H7 (cell line): ENCODE measurements at regions not wholly inside any gene's neighbourhood (a gene's known extent, or its start where the extent isn't known, plus 50 kb on each side); places are given as distances from the start of the nearest gene placed in this dataset.
"Not testable (repeated sequence)": the region's sequence is repeated elsewhere in the genome, so short reads cannot be mapped to it uniquely, and the experiment has no call there.

ENCODE experiments used
- DNase-seq: peaks from one replicate; pipeline ENCODE4 v3.0.0; 2012
- H3K27me3 ChIP-seq: 2 replicates; pipeline ENCODE4 v1.6.0; 2011; ENCODE audit warnings: mild to moderate bottlenecking, low read length; ENCODE audit not compliant: control insufficient read depth, insufficient read depth
- H3K36me3 ChIP-seq: replicated peaks from 2 replicates; pipeline ENCODE4 v1.5.1; 2011; ENCODE audit warnings: low read length; ENCODE audit not compliant: control insufficient read depth, insufficient read depth
- H3K4me3 ChIP-seq: 2 replicates; pipeline ENCODE4 v1.5.1; 2011; ENCODE audit warnings: low read depth, mild to moderate bottlenecking, control low read depth, low read length, moderate library complexity; ENCODE audit not compliant: insufficient read depth

GRCh38 chr1:228546541-228547463 lies 59.6 kb downstream of the RNF187 start:
- no peak for DNase-seq
- no peak overlapping the region for H3K4me3 ChIP-seq
- peaks cover 2% of the 10 kb centered on the region; the same call in 1 of the 2 replicates for H3K27me3 ChIP-seq
- H3K36me3 ChIP-seq = no peaks in the 10 kb centered on the region

- Histone ChIP-seq H3K27me3 (peaks cover 4% of the 10 kb centered on the region; the same call in 1 of the 2 replicates), H3K36me3 (no peaks in the 10 kb centered on the region), H3K4me3 (no peak overlapping the region)
- DNase-seq = no peak
These were observed 60.2 kb downstream of the RNF187 start for GRCh38 chr1:228547464-228547792.

- Histone ChIP-seq H3K4me3 (no peak overlapping the region), H3K36me3 (no peaks in the 10 kb centered on the region), H3K27me3 (peaks cover 4% of the 10 kb centered on the region; the same call in 1 of the 2 replicates)
- no peak for DNase-seq
These were observed 61.6 kb downstream of the RNF187 start for GRCh38 chr1:228548788-228549187.

GRCh38 chr1:228552596-228553176 lies 65.5 kb downstream of the RNF187 start:
- Histone ChIP-seq H3K27me3 (peaks cover 6% of the 10 kb centered on the region), H3K4me3 (no peak overlapping the region), H3K36me3 (no peaks in the 10 kb centered on the region)
- no peak for DNase-seq

GRCh38 chr1:228554107-228554506 lies 66.9 kb downstream of the RNF187 start:
- H3K36me3 ChIP-seq = no peaks in the 10 kb centered on the region
- H3K27me3 ChIP-seq = peaks cover 6% of the 10 kb centered on the region
- no peak for DNase-seq
- no peak overlapping the region for H3K4me3 ChIP-seq

- Histone ChIP-seq H3K36me3 (no peaks in the 10 kb centered on the region), H3K27me3 (peaks cover 6% of the 10 kb centered on the region), H3K4me3 (no peak overlapping the region)
- DNase-seq = peak; percentile 69
These were observed 68.2 kb downstream of the RNF187 start for GRCh38 chr1:228555074-228555994.

- not testable (repeated sequence) for DNase-seq, H3K36me3 ChIP-seq, H3K4me3 ChIP-seq, H3K27me3 ChIP-seq
These were observed 69.7 kb downstream of the RNF187 start for GRCh38 chr1:228556634-228557430.
